NCI-H1436 treated with DMSO at 0.1 percent for 48 hours (cell line): ENCODE measurements at regions not wholly inside any gene's neighbourhood (a gene's known extent, or its start where the extent isn't known, plus 50 kb on each side); places are given as distances from the start of the nearest gene placed in this dataset.

Experiments
- DNase-seq: peaks from one replicate; lab custom pipeline; 2025; lab: John Stamatoyannopoulos, UW

DNA sequence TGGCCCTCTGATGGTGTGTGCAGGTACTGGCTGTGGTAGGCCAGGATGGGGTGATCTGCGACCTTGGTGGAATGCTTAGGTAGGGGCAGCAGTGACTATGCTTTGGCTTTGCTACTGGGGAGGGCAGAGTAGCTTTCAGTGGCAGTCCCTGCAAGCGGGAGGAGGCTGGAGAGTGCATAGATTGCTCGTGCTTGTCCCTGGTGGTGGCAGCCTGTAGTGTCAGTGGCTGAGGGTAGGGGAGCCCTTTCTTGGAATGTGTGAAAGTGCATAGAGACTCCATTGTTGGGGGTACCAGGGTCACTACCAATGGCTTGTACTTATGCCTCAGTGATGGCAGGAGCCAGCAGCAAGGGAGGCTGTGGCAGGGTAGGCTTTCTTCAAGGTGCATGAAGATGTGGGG, 582.6 kb downstream of the MRPL39 start:
- no peak for DNase-seq

GRCh38 chr21:25005388-25005787, 601.9 kb downstream of the MRPL39 start:
- DNase-seq, result no peak

- no peak for DNase-seq
Measured at GRCh38 chr21:25002676-25003075, 604.6 kb downstream of the MRPL39 start.

GRCh38 chr21:24995216-24995615, 612.1 kb downstream of the MRPL39 start:
- no peak for DNase-seq

DNA sequence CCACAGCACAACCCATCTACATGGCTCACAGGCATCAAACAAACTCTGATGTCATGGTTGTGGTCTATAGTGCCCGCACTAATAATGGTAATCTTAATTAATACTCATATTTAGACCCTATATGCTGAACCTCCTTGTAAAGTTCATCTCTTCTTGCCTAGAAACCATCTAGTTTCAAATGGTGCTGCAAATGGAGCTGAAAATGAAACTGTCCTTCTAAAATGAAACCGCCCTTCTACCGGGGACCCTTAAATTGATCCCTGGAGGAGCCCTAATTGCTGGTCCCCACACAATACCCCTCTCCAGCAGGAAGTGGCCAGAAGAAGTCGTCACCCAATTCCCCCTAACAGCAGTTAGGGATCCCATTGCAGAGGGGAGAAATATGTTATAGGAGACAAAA, 612.6 kb downstream of the MRPL39 start:
- no peak for DNase-seq

GRCh38 chr21:24989516-24989915, 617.8 kb downstream of the MRPL39 start:
- no peak for DNase-seq

- no peak for DNase-seq
Measured at GRCh38 chr21:24988941-24989340, 618.3 kb downstream of the MRPL39 start.

- DNase-seq, result no peak
Measured at GRCh38 chr21:24976238-24976637, 631.0 kb downstream of the MRPL39 start.

DNA sequence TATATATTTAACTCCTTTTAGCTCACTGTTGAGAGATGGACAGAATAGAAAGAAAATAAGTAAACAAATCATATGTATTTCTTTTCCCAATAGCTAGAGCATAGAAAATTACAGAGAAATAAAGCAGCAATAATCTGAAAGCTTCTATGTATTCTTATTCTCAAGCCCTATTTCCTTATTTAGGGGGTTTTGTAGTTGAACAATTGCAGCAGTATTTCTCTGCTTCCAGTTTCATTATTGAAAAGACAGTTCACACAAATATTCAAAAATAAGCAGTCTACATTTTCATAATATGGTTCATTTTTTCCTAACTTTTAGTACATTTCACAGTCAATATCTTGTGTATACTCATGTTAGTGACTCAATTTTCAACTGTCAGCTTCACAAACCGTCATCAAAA, 638.2 kb downstream of the MRPL39 start:
- DNase-seq, result no peak

DNA sequence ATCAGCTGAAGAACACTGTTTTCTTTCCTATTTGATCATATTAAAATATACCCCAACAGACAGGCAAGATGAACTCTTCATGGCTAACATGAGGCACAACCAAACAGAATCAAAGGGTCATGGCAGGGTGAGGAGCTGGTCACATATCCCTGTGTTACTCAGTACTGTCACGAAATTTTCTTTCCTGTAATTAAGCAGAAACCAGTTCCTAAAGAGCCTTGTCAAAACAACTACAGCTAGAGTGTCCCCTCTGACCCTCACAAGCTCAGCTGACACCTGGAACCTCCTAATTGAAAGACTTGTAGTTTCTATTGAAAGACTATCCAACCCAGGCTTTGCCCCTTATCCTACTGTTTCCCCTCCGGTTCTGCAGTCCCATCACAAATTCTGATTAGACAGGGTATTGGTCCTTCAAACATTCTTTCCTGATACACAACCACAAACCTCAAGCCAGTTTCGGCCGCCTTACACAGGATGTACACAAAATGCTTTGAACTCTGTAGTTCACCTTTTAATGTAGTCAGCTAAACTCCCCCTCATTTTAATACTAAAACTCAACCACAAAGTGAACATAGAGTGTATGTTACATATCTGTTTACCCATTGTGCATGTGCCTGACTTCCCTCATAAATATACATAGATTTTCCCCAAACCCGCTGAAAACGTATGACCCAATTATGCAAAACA, 651.9 kb downstream of the MRPL39 start:
- no peak for DNase-seq

DNA sequence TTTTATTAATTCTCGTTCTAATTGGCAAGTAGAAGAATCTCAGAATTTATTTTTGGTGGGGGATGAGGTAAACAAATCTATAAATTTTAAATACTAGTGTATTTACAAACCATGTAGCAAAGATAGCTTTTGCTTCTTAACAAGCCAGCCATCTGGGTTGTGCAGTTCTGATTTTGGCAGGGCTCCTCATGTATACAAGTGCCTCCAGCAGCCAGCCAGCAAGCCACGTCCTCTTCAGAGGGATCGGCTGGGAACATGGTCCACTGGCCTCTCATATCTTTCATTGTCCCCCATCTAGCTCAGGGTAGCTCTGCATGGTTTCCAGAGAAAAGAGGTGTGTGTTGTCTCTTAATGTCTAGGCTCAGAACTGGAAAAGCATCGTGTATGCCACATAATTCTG, 659.1 kb downstream of the MRPL39 start:
- DNase-seq, result no peak

DNA sequence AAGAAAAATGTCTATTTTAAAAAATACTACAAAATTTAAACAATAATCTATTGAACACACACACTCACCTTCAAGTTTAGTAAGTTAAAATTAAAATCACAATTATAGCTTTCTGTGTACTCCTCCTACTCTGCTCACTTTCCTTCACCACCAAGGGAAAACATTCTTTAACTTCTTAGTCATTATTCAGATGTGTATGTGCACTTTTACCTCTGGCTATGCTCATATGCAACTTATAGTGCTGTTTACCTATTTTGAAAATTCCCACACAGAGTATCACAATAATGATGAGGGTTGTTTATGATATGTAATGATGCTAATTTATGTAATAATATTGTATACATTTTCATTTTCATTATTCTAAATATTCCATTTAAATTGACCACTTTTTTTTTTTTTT, 661.4 kb downstream of the MRPL39 start:
- no peak for DNase-seq

GRCh38 chr21:24941316-24942185, 665.7 kb downstream of the MRPL39 start:
- no peak for DNase-seq

DNA sequence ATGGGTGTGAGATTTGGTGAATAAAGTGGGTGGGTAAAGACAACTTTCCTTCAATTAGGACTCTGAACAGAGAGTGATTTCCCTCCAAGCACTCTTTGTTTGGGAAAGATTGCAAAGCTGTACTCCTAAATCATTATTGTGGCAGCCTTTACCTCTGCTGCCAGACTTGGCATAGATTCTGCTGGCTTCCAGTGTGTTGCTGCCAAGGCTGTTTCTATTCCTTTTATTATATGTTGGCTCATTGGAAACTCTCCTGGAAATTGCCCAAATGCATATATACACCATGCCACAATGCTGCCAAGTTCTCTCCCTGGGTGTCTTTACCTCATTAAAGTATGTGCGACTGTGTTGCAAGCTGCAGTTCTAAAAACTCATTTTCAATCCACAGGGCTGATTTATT, 668.0 kb downstream of the MRPL39 start:
- DNase-seq, result no peak

GRCh38 chr21:24938573-24938972, 668.7 kb downstream of the MRPL39 start:
- DNase-seq, result no peak

DNA sequence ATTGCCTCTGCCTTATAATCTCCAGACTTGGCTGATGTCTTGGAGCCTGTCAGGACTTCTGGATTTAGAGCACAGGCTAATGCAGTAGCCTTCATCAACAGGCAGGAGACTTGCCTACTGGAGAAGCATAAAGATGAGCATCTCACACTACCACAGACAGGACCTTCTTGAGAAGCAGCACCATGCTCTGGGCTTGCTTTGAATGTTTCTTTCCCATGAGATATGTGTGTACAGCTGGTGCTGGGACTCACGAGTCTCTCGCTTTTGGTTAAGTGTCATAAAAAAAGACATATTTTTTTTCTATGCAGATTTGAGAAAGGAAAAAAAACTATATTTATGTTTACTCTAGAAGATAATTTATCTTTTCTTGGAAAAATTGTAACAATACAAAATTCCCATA, 671.3 kb downstream of the MRPL39 start:
- DNase-seq, result no peak

GRCh38 chr21:24910591-24910990, 696.7 kb downstream of the MRPL39 start:
- no peak for DNase-seq

- no peak for DNase-seq
Measured at GRCh38 chr21:24903994-24904635, 703.2 kb downstream of the MRPL39 start.

DNA sequence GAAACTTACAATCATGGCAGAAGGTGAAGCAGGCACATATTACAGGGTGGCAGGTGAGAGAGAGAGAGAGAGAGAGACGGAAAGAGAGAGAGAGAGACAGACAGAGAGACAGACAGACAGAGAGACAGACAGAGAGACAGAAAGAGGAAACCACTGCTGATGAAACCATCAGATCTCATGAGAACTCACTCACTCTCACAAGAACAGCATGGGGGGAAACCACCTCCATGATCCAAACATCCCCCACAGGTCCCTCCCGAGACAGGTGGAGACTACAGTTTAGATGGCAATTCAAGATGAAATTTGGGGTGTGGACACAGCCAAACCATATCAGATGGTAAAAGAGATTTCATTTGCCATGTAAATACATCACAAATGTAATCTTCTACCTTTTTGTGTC, 708.1 kb downstream of the MRPL39 start:
- DNase-seq, result no peak

GRCh38 chr21:24897883-24898282, 709.4 kb downstream of the MRPL39 start:
- DNase-seq, result no peak

- no peak for DNase-seq
Measured at GRCh38 chr21:24896735-24897124, 710.6 kb downstream of the MRPL39 start.

DNA sequence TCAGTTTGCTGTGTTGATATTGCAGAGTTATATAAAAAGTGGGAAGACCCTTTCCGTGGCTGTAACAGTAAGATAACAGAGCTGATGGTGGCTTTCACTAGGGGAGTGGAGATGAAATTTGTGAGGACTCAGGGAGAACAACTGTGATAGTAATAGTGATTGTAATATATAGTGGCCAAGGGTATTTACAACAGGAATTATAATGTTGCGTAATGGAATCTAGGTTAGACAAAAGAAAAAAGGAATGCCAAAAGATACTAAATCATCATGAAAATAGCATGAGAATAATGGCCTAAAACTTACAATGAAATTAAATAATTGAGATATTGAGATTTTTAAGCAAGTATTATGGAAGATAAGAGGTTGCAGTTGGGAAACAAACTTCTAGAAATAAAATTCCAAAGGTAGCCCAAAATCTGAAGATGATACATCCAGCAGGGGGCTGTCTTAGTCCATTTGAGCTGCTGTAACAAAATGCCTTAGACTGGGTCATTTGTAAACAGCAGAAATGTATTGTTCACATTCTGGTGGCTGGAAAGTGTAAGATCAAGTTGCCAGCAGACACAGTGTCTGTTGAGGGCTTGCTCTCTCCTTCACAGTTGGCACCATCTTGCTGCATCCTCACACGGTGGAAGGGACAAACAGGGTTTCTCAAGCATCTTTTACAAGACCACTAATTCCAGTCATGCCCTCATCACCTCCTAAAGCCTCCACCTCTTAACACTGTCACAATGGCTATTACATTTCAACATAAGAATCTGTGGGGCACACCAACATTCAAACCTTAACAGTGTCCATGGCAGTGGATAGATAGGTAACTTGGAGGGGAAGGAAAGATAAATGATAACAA, 711.2 kb downstream of the MRPL39 start:
- DNase-seq, result no peak
